GM23338 (cell line): ENCODE measurements at regions not wholly inside any gene's neighbourhood (a gene's known extent, or its start where the extent isn't known, plus 50 kb on each side); places are given as distances from the start of the nearest gene placed in this dataset.
"Not testable (repeated sequence)": the region's sequence is repeated elsewhere in the genome, so short reads cannot be mapped to it uniquely, and the experiment has no call there.

Experiments used
- CREB1 ChIP-seq: fragments of 250-450 bp; sonication (Bioruptor Pico); IDR thresholded peaks from 2 replicates; pipeline ENCODE4 v1.5.0; 2020; ENCODE audit warnings: low read depth, mild to moderate bottlenecking, moderate library complexity
- EZH2 ChIP-seq: fragments of 200-600 bp; sonication (generic); IDR thresholded peaks from one replicate; pipeline ENCODE4 v1.8.0; 2017; ENCODE audit warnings: antibody characterized with exemption, mild to moderate bottlenecking, low read depth; ENCODE audit not compliant: unreplicated experiment
- EZH2phosphoT487 ChIP-seq: fragments of 200-600 bp; sonication (generic); IDR thresholded peaks from one replicate; pipeline ENCODE4 v1.8.1; 2018; ENCODE audit warnings: antibody characterized with exemption; ENCODE audit not compliant: unreplicated experiment
- POLR2AphosphoS5 ChIP-seq: IDR thresholded peaks from 2 replicates; pipeline ENCODE4 v1.6.1; 2016; ENCODE audit warnings: antibody characterized with exemption, low read depth
- TF ChIP-seq, protein P1 (sequence below), 2 experiments: fragments of 200-600 bp in 1 of 2; sonication (generic) in 1 of 2; conservative IDR thresholded peaks; 2 replicates each; pipeline versions ENCODE4 v1.5.1 to v1.6.1; 2016 to 2017; ENCODE audit warnings: antibody characterized with exemption in 2 of 2, low read depth in 2 of 2, mild to moderate bottlenecking in 2 of 2, moderate library complexity in 1 of 2

DNA sequence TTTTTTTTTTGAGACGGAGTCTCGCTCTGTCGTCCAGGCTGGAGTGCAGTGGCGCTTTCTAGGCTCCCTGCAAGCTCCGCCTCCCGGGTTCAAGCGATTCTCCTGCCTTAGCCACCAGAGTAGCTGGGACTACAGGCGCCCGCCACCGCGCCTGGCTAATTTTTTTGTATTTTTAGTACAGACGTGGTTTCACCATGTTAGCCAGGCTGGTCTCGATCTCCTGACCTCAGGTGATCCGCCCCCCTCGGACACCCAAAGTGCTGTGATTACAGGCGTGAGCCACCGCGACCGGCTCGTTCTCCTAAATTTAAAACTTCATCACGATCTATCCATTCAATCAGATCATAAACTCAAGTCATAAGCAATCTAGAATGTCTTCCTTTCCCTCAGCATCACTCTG lies 359.5 kb upstream of the BRINP3 start:
- not testable (repeated sequence) for TF ChIP-seq POLR2AphosphoS5, EZH2, CREB1, EZH2phosphoT487
- TF ChIP-seq, protein P1, sequence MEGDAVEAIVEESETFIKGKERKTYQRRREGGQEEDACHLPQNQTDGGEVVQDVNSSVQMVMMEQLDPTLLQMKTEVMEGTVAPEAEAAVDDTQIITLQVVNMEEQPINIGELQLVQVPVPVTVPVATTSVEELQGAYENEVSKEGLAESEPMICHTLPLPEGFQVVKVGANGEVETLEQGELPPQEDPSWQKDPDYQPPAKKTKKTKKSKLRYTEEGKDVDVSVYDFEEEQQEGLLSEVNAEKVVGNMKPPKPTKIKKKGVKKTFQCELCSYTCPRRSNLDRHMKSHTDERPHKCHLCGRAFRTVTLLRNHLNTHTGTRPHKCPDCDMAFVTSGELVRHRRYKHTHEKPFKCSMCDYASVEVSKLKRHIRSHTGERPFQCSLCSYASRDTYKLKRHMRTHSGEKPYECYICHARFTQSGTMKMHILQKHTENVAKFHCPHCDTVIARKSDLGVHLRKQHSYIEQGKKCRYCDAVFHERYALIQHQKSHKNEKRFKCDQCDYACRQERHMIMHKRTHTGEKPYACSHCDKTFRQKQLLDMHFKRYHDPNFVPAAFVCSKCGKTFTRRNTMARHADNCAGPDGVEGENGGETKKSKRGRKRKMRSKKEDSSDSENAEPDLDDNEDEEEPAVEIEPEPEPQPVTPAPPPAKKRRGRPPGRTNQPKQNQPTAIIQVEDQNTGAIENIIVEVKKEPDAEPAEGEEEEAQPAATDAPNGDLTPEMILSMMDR (conservative IDR thresholded peaks at IDR 0.05; ENCODE audit: low read depth in 2 of 2), result not testable (repeated sequence)
